Left renal cortex interstitium (tissue), 4 donors: ENCODE measurements at regions not wholly inside any gene's neighbourhood (a gene's known extent, or its start where the extent isn't known, plus 50 kb on each side); places are given as distances from the start of the nearest gene placed in this dataset.

ENCODE experiments used
- DNase-seq, 4 donors: peaks; one replicate each; pipeline ENCODE4 v3.0.0-alpha.2; 2013; ENCODE audit warnings: low read depth in 4 of 4, low spot score in 2 of 4, missing footprints in 1 of 4

GRCh38 chr16:65788434-65789140 lies 577.9 kb upstream of the CDH5 start:
- DNase-seq = no peak

GRCh38 chr16:65787921-65788320 lies 578.6 kb upstream of the CDH5 start:
- no peak for DNase-seq

- DNase-seq = no peak
These were observed 579.6 kb upstream of the CDH5 start for GRCh38 chr16:65786916-65787315.

- no peak for DNase-seq
These were observed 582.6 kb upstream of the CDH5 start for GRCh38 chr16:65783709-65784474.

GRCh38 chr16:65782611-65783600 lies 583.6 kb upstream of the CDH5 start:
- DNase-seq = no peak

GRCh38 chr16:65781855-65782254 lies 584.6 kb upstream of the CDH5 start:
- DNase-seq = no peak

GRCh38 chr16:65781363-65781762 lies 585.1 kb upstream of the CDH5 start:
- DNase-seq = no peak

- DNase-seq = peak in 1 of 4 donors; percentile 33
These were observed 587.3 kb upstream of the CDH5 start for GRCh38 chr16:65779201-65779600.

GRCh38 chr16:65776639-65777183 lies 589.8 kb upstream of the CDH5 start:
- no peak for DNase-seq

GRCh38 chr16:65775829-65776228 lies 590.7 kb upstream of the CDH5 start:
- no peak for DNase-seq

GRCh38 chr16:65774350-65774749 lies 592.1 kb upstream of the CDH5 start:
- DNase-seq = no peak

GRCh38 chr16:65773301-65773874 lies 593.1 kb upstream of the CDH5 start:
- no peak for DNase-seq

- no peak for DNase-seq
These were observed 594.3 kb upstream of the CDH5 start for GRCh38 chr16:65772134-65772732.

- DNase-seq = no peak
These were observed 594.8 kb upstream of the CDH5 start for GRCh38 chr16:65771707-65772106.

GRCh38 chr16:65770752-65771151 lies 595.7 kb upstream of the CDH5 start:
- DNase-seq = no peak

- DNase-seq = no peak
These were observed 596.6 kb upstream of the CDH5 start for GRCh38 chr16:65769776-65770438.

GRCh38 chr16:65769055-65769465 lies 597.4 kb upstream of the CDH5 start:
- no peak for DNase-seq

GRCh38 chr16:65767125-65767524 lies 599.4 kb upstream of the CDH5 start:
- DNase-seq = no peak

GRCh38 chr16:65763640-65764305 lies 602.7 kb upstream of the CDH5 start:
- no peak for DNase-seq
